Endothelial cell of umbilical vein (primary cell): ENCODE measurements at regions not wholly inside any gene's neighbourhood (a gene's known extent, or its start where the extent isn't known, plus 50 kb on each side); places are given as distances from the start of the nearest gene placed in this dataset. TPM values are rescaled to one million over a fixed set of nuclear protein-coding genes. Genes with fewer than 3 reads are reported as not detected.
"Not testable (repeated sequence)": the region's sequence is repeated elsewhere in the genome, so short reads cannot be mapped to it uniquely, and the experiment has no call there.

Source experiments
- BruUV-seq: library from RNA; stranded (reverse); fragments of 400-500 nt; replicated peaks from 2 replicates; lab custom pipeline; 2021; lab: Mats Ljungman, UMichigan
- CTCF ChIA-PET: fragments of 300-600, 350-600 bp; sonication (Branson Sonifier 250); formaldehyde crosslinking; loops from one replicate; lab custom pipeline; 2021; ENCODE audit warnings: antibody characterized with exemption, inconsistent platforms; lab: Charles Lee
- POLR2A ChIA-PET: fragments of 300-600, 350-600 bp; sonication (Branson Sonifier 250); formaldehyde crosslinking; loops from one replicate; lab custom pipeline; 2021; ENCODE audit warnings: antibody characterized with exemption, inconsistent platforms; lab: Charles Lee
- DNase-seq: peaks from one replicate; pipeline ENCODE4 v3.0.0-alpha.2; 2011; ENCODE audit warnings: low read depth, low spot score
- FAIRE-seq: peaks from 2 replicates; lab custom pipeline; 2011; peaks lifted over from hg19 to GRCh38; lab: Jason Lieb, UNC
- H2AFZ ChIP-seq: 2 replicates; pipeline ENCODE4 v1.6.0; 2012; ENCODE audit warnings: low read depth, low read length, control low read depth, inconsistent platforms
- H3K27ac ChIP-seq: 2 replicates; pipeline ENCODE4 v1.5.1; 2011; ENCODE audit warnings: low read depth, mild to moderate bottlenecking, control low read depth, low read length, moderate library complexity; ENCODE audit not compliant: insufficient read depth
- H3K27me3 ChIP-seq, 2 experiments: 2 replicates each; pipeline versions ENCODE4 v1.6.0 to v1.6.1; 2011; ENCODE audit warnings: low read length in 2 of 2, mixed read lengths in 1 of 2; ENCODE audit not compliant: control insufficient read depth in 2 of 2, insufficient read depth in 2 of 2
- H3K36me3 ChIP-seq, 2 experiments: 2 replicates in 1 of 2; 3 replicates in 1 of 2; pipeline ENCODE4 v1.5.1; 2011; ENCODE audit warnings: low read length in 2 of 2, mild to moderate bottlenecking in 1 of 2, moderate library complexity in 1 of 2; ENCODE audit not compliant: control insufficient read depth in 2 of 2, insufficient read depth in 2 of 2; ENCODE audit errors: extremely low read depth in 1 of 2
- H3K4me1 ChIP-seq: 3 replicates; pipeline ENCODE4 v1.5.1; 2011; ENCODE audit warnings: mild to moderate bottlenecking, low read length; ENCODE audit not compliant: control insufficient read depth, insufficient read depth; ENCODE audit errors: extremely low read depth
- H3K4me2 ChIP-seq: 2 replicates; pipeline ENCODE4 v1.6.1; 2011; ENCODE audit warnings: low read length, control low read depth, mixed read lengths; ENCODE audit not compliant: insufficient read depth
- H3K4me3 ChIP-seq, 3 experiments: fragments of 200-600 bp in 1 of 3; sonication (generic), shearing (Covaris generic) in 1 of 3; replicated peaks in 1 of 3; 2 replicates each; pipeline ENCODE4 v1.5.1; 2011 to 2016; ENCODE audit warnings: control low read depth in 3 of 3, low read length in 3 of 3, mild to moderate bottlenecking in 2 of 3, inconsistent platforms in 1 of 3, low read depth in 1 of 3, moderate library complexity in 1 of 3; ENCODE audit not compliant: insufficient read depth in 1 of 3
- H3K79me2 ChIP-seq: 2 replicates; pipeline ENCODE4 v1.6.0; 2012; ENCODE audit warnings: low read length, inconsistent platforms; ENCODE audit not compliant: control insufficient read depth, insufficient read depth
- H3K9ac ChIP-seq: replicated peaks from 2 replicates; pipeline ENCODE3; 2011; ENCODE audit warnings: low read length, control low read depth; ENCODE audit not compliant: insufficient read depth; ENCODE audit errors: extremely low read depth
- H3K9me1 ChIP-seq: replicated peaks from 3 replicates; pipeline ENCODE4 v1.6.0; 2011; ENCODE audit warnings: mild to moderate bottlenecking, low read length; ENCODE audit not compliant: control insufficient read depth, insufficient read depth; ENCODE audit errors: extremely low read depth
- H3K9me3 ChIP-seq: replicated peaks from 2 replicates; pipeline ENCODE4 v1.5.1; 2012; ENCODE audit warnings: low read length, inconsistent platforms; ENCODE audit not compliant: control insufficient read depth, insufficient read depth
- H4K20me1 ChIP-seq: replicated peaks from 2 replicates; pipeline ENCODE3; 2011; ENCODE audit warnings: mild to moderate bottlenecking, low read length; ENCODE audit not compliant: control insufficient read depth, insufficient read depth; ENCODE audit errors: extremely low read depth
- dilution Hi-C: fragments of 300-500 bp; cut with MboI; formaldehyde crosslinking; loops from one replicate; pipeline ENCODE4 v1.15.0; 2019; ENCODE audit warnings: low sequenced_read_pairs; ENCODE audit not compliant: extremely low pct_ligation_motif_present
- intact Hi-C: fragments of 100-400 bp; cut with micrococcal nuclease; formaldehyde crosslinking; loops from one replicate; pipeline ENCODE4 v1.10.0; 2022
- small RNA-seq: library from RNA; depleted of rRNA; stranded (forward); fragments of <200 nt; gene quantifications from one replicate; pipeline ENCODE3, GENCODE V24; 2012; ENCODE audit warnings: low replicate concordance, low read depth; ENCODE audit not compliant: insufficient read depth, insufficient read length

- POLR2A ChIA-PET, BruUV-seq, H4K20me1 ChIP-seq, H2AFZ ChIP-seq, dilution Hi-C loops, H3K9me1 ChIP-seq, FAIRE-seq, H3K79me2 ChIP-seq, H3K27me3 ChIP-seq, H3K4me3 ChIP-seq, H3K4me2 ChIP-seq, DNase-seq, H3K36me3 ChIP-seq, H3K4me1 ChIP-seq, H3K27ac ChIP-seq, intact Hi-C loops, H3K9ac ChIP-seq, H3K9me3 ChIP-seq, CTCF ChIA-PET: not testable (repeated sequence)
These were observed 498.6 kb upstream of the TPTE start for GRCh38 chr21:10022745-10023144.

Small RNAs in the stretch of these regions (small RNA-seq; reads per million reads assigned to genes)
- not detected for gene AC018692.3
- 5.9 reads per million, percentile 44 among the genes with 10 or more reads in this experiment for gene RF00003
- not detected for gene RF00156
- gene RN7SL52P = not detected
